ENCODE measurements at regions not wholly inside any gene's neighbourhood (a gene's known extent, or its start where the extent isn't known, plus 50 kb on each side); places are given as distances from the start of the nearest gene placed in this dataset.

GRCh38 chr14:47772652-47773051 lies 97.2 kb upstream of the MDGA2 start:
- TF ChIP-seq CTCF (IDR thresholded peaks at IDR 0.05): no peak
- TF ChIP-seq POLR2A (IDR thresholded peaks at IDR 0.05): no peak

All from adrenal gland (tissue), 5 donors.